Neural crest cell (in vitro differentiated cells): ENCODE measurements at regions not wholly inside any gene's neighbourhood (a gene's known extent, or its start where the extent isn't known, plus 50 kb on each side); places are given as distances from the start of the nearest gene placed in this dataset.

Source experiments
- DNase-seq: peaks from one replicate; pipeline ENCODE4 v3.0.0; 2021; ENCODE audit warnings: low read depth, mixed read lengths, low spot score
- H3K27ac Mint-ChIP-seq: one replicate; pipeline ENCODE4 v1.8.0; 2021; ENCODE audit warnings: mild to moderate bottlenecking, mixed read lengths; ENCODE audit not compliant: unreplicated experiment
- H3K27me3 Mint-ChIP-seq: 2 replicates; pipeline ENCODE4 v1.8.0; 2021; ENCODE audit warnings: low read depth, mild to moderate bottlenecking, mixed read lengths
- H3K36me3 Mint-ChIP-seq: 2 replicates; pipeline ENCODE4 v1.8.0; 2021; ENCODE audit warnings: low read depth, mild to moderate bottlenecking, mixed read lengths
- H3K4me1 Mint-ChIP-seq: 2 replicates; pipeline ENCODE4 v1.8.0; 2021; ENCODE audit warnings: mixed read lengths
- H3K4me3 Mint-ChIP-seq: one replicate; pipeline ENCODE4 v1.8.0; 2021; ENCODE audit warnings: mild to moderate bottlenecking, mixed read lengths
- H3K9me3 Mint-ChIP-seq: 2 replicates; pipeline ENCODE4 v1.8.0; 2021; ENCODE audit warnings: mixed read lengths
- CTCF ChIP-seq: fragments of 200-600 bp; sonication (generic); conservative IDR thresholded peaks from 2 replicates; pipeline ENCODE4 v1.5.0; 2021; ENCODE audit warnings: antibody characterized with exemption, mild to moderate bottlenecking

- TF ChIP-seq CTCF, result no peak
- no peak overlapping the region for H3K27ac Mint-ChIP-seq
- no peaks in the 10 kb centered on the region for H3K27me3 Mint-ChIP-seq
- no peak overlapping the region for H3K4me3 Mint-ChIP-seq
- no peaks in the 10 kb centered on the region for H3K4me1 Mint-ChIP-seq
- DNase-seq, result no peak
- H3K9me3 Mint-ChIP-seq, result no peaks in the 10 kb centered on the region
- H3K36me3 Mint-ChIP-seq, result no peaks in the 10 kb centered on the region
Measured at GRCh38 chr10:94094540-94094939, 100.8 kb downstream of the PLCE1 start.

- H3K4me3 Mint-ChIP-seq, result no peak overlapping the region
- no peak for TF ChIP-seq CTCF
- DNase-seq, result no peak
- no peak overlapping the region for H3K27ac Mint-ChIP-seq
- no peaks in the 10 kb centered on the region for H3K9me3 Mint-ChIP-seq
- no peaks in the 10 kb centered on the region for H3K27me3 Mint-ChIP-seq
- H3K36me3 Mint-ChIP-seq, result no peaks in the 10 kb centered on the region
- peaks cover 4% of the 10 kb centered on the region for H3K4me1 Mint-ChIP-seq
Measured at GRCh38 chr10:94097656-94098055, 103.9 kb downstream of the PLCE1 start.

- Mint-ChIP-seq H3K4me3 (no peak overlapping the region), H3K27me3 (no peaks in the 10 kb centered on the region), H3K4me1 (peaks cover 5% of the 10 kb centered on the region), H3K27ac (no peak overlapping the region), H3K36me3 (no peaks in the 10 kb centered on the region), H3K9me3 (no peaks in the 10 kb centered on the region)
- DNase-seq, result no peak
- TF ChIP-seq CTCF, result no peak
Measured at GRCh38 chr10:94098896-94099295, 105.2 kb downstream of the PLCE1 start.

GRCh38 chr10:94101894-94102293, 108.2 kb downstream of the PLCE1 start:
- H3K27ac Mint-ChIP-seq, result no peak overlapping the region
- H3K4me3 Mint-ChIP-seq, result no peak overlapping the region
- TF ChIP-seq CTCF, result no peak
- DNase-seq, result no peak
- H3K4me1 Mint-ChIP-seq, result peaks cover 8% of the 10 kb centered on the region
- no peaks in the 10 kb centered on the region for H3K27me3 Mint-ChIP-seq
- H3K36me3 Mint-ChIP-seq, result no peaks in the 10 kb centered on the region
- no peaks in the 10 kb centered on the region for H3K9me3 Mint-ChIP-seq

- TF ChIP-seq CTCF, result no peak
- Mint-ChIP-seq H3K36me3 (no peaks in the 10 kb centered on the region), H3K4me1 (peaks cover 8% of the 10 kb centered on the region), H3K9me3 (no peaks in the 10 kb centered on the region), H3K27me3 (no peaks in the 10 kb centered on the region), H3K27ac (no peak overlapping the region), H3K4me3 (no peak overlapping the region)
- DNase-seq, result no peak
Measured at GRCh38 chr10:94102436-94102835, 108.7 kb downstream of the PLCE1 start.

- H3K4me1 Mint-ChIP-seq, result peaks cover 8% of the 10 kb centered on the region
- H3K9me3 Mint-ChIP-seq, result no peaks in the 10 kb centered on the region
- no peak overlapping the region for H3K4me3 Mint-ChIP-seq
- DNase-seq, result no peak
- no peak overlapping the region for H3K27ac Mint-ChIP-seq
- H3K27me3 Mint-ChIP-seq, result no peaks in the 10 kb centered on the region
- TF ChIP-seq CTCF, result no peak
- H3K36me3 Mint-ChIP-seq, result no peaks in the 10 kb centered on the region
Measured at GRCh38 chr10:94103192-94103591, 109.5 kb downstream of the PLCE1 start.
